ENCODE measurements at regions not wholly inside any gene's neighbourhood (a gene's known extent, or its start where the extent isn't known, plus 50 kb on each side); places are given as distances from the start of the nearest gene placed in this dataset.

- DNase-seq (ENCODE audit: low read depth): no peak
Measured at GRCh38 chr11:116642481-116642880, 130.3 kb downstream of the BUD13 start.

- DNase-seq (ENCODE audit: low read depth): no peak
Measured at GRCh38 chr11:116641561-116642045, 131.2 kb downstream of the BUD13 start.

- no peak for DNase-seq (ENCODE audit: low read depth)
Measured at GRCh38 chr11:116640641-116641402, 132.0 kb downstream of the BUD13 start.

GRCh38 chr11:116638463-116638862 lies 134.3 kb downstream of the BUD13 start:
- DNase-seq (ENCODE audit: low read depth): no peak

- no peak for DNase-seq (ENCODE audit: low read depth)
Measured at GRCh38 chr11:116637766-116638165, 135.0 kb downstream of the BUD13 start.

- no peak for DNase-seq (ENCODE audit: low read depth)
Measured at GRCh38 chr11:116636341-116636929, 136.4 kb downstream of the BUD13 start.

GRCh38 chr11:116631201-116631600 lies 141.6 kb downstream of the BUD13 start:
- no peak for DNase-seq (ENCODE audit: low read depth)

- no peak for DNase-seq (ENCODE audit: low read depth)
Measured at GRCh38 chr11:116618461-116618860, 154.3 kb downstream of the BUD13 start.

- no peak for DNase-seq (ENCODE audit: low read depth)
Measured at GRCh38 chr11:116615211-116615865, 157.4 kb downstream of the BUD13 start.

GRCh38 chr11:116614306-116615210 lies 158.2 kb downstream of the BUD13 start:
- DNase-seq (ENCODE audit: low read depth): no peak

GRCh38 chr11:116613206-116613875 lies 159.4 kb downstream of the BUD13 start:
- DNase-seq (ENCODE audit: low read depth): no peak

- no peak for DNase-seq (ENCODE audit: low read depth)
Measured at GRCh38 chr11:116611998-116612620, 160.7 kb downstream of the BUD13 start.

- DNase-seq (ENCODE audit: low read depth): no peak
Measured at GRCh38 chr11:116610190-116610589, 162.6 kb downstream of the BUD13 start.

- DNase-seq (ENCODE audit: low read depth): no peak
Measured at GRCh38 chr11:116607027-116607426, 165.8 kb downstream of the BUD13 start.

GRCh38 chr11:116605543-116606459 lies 167.0 kb downstream of the BUD13 start:
- peak; percentile 1 for DNase-seq (ENCODE audit: low read depth)

- DNase-seq (ENCODE audit: low read depth): no peak
Measured at GRCh38 chr11:116603728-116604323, 169.0 kb downstream of the BUD13 start.

- no peak for DNase-seq (ENCODE audit: low read depth)
Measured at GRCh38 chr11:116602637-116602942, 170.2 kb downstream of the BUD13 start.

- DNase-seq (ENCODE audit: low read depth): no peak
Measured at GRCh38 chr11:116601814-116602636, 170.8 kb downstream of the BUD13 start.

- DNase-seq (ENCODE audit: low read depth): no peak
Measured at GRCh38 chr11:116600930-116601329, 171.9 kb downstream of the BUD13 start.
